EL (cell line): ENCODE measurements at regions not wholly inside any gene's neighbourhood (a gene's known extent, or its start where the extent isn't known, plus 50 kb on each side); places are given as distances from the start of the nearest gene placed in this dataset.

Experiments used
- DNase-seq: peaks from one replicate; pipeline ENCODE4 v3.0.0-alpha.2; 2016

DNA sequence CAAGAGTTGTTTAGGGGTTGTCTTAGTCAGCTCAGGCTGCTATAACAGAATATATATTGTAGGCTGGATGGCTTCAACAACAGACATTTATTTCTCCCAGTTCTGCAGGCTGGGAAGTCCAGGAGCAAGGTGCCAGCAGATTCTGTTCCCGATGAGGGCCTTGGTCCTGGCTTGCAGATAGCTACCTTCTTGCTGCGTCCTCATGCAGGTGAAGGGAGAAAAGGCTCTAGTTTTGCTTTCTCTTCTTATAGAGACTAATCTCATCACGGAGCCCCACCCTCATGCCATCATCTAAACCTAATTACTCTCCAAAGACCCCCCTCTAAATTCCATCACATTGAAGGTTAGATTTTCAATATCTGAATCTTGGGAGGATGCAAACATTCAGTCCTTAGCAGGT is 246.0 kb upstream of the ANKRD55 start:
- no peak for DNase-seq

- DNase-seq: no peak
Observed at GRCh38 chr5:56478062-56478461, 244.9 kb upstream of the ANKRD55 start.

DNA sequence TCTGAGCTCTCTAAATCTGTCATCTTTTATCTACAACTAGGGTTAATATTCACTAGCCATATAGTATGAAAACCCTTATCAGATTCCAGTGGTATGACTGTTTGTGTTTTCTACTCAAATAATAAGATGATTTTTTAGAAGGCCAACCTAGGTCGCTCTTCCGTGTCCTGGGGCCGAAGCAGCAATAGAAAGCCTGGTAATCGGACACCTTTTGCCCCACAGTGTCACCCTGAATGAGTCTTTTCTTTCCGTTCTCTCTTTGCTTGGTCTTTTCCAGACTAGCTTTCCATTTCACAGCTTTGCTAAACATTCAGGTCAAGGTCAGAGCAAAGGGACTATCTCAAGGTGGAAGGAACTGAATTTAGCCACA is 243.3 kb upstream of the ANKRD55 start:
- no peak for DNase-seq

GRCh38 chr5:56475689-56476486 is 242.8 kb upstream of the ANKRD55 start:
- DNase-seq: peak; percentile 44

GRCh38 chr5:56471707-56472106 is 238.6 kb upstream of the ANKRD55 start:
- no peak for DNase-seq

GRCh38 chr5:56470007-56470406 is 236.9 kb upstream of the ANKRD55 start:
- no peak for DNase-seq

GRCh38 chr5:56468277-56468676 is 235.1 kb upstream of the ANKRD55 start:
- no peak for DNase-seq

DNA sequence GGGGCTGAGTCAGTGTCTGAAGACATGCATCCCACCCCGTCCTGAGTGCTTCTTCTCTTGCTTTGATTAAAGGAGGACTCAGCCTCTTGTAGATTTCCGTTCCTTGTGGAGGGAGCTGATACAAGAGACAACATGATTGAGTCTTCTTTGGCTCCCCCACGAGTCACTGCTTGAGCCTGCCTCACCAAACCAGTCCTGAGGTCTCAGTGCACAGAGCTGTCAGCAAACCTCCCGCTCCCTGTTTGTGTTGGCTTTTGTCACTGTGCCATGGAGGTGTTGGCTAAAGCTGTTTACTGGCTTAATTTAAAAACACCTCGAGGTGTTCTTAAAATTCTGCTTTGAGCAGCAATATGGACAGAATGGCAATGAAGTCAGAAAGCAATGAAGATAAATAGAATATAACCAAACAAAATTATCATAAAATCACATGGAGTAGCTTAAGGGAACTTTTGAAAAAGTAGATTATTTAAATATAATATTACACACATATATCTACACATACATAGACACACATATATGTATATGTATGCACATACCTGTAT is 234.1 kb upstream of the ANKRD55 start:
- DNase-seq: no peak

- DNase-seq: no peak
Observed at GRCh38 chr5:56466136-56466816, 233.1 kb upstream of the ANKRD55 start.

DNA sequence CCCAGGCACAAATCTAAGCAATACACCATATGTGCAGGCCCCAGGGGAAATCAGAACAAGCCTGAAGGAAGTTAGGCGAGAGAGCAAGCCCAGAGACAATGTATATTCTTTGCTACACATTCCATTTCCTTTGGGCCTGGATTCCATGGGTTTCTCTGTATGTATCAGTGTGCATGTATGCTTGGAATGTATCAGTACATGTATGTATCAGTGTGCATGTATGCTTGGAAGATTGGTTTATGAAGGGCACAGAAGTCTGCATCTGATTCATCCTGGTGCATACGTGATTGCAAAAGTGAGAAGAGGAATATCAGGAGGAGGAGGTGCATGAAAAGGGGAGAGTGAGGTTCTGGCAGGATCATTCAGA is 232.6 kb upstream of the ANKRD55 start:
- DNase-seq: no peak

DNA sequence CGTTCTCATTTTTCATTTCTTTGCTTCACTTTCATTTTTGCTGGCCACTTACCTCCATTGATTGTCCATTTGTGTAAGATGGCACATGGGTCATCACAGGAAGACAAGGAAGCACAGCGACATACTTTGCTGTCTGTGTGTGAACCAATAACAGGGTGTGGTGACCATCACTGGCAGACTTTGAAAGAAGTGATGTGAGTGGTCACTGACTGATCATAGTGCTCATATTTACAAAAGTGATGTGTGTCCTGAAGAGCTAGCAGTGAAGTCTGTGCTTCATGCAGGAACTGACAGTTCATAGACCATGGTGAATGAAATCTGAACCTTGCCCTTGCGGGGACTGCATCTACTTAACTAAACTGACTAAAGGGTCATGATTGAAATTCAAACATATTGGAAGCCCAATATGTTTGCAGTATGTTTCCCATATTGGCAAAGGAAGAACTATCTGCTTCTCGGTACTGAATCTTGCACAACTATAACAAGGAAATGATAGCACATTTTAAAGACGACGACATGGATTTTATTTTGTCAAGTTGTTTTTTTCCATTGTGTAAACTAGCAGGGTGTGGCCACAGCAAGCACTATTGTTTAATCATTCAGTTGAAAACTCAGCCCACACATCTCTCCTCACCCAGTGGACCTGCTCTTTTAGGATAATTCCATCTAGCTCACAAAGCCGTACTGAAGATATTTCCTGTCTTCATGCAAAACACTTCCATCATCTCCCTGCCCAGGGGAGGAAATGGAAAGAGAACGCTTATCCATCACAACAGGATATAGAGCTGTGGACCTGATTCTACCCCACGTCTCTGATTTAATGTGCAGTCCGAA is 232.0 kb upstream of the ANKRD55 start:
- DNase-seq: no peak

GRCh38 chr5:56463944-56464571 is 230.9 kb upstream of the ANKRD55 start:
- DNase-seq: no peak

DNA sequence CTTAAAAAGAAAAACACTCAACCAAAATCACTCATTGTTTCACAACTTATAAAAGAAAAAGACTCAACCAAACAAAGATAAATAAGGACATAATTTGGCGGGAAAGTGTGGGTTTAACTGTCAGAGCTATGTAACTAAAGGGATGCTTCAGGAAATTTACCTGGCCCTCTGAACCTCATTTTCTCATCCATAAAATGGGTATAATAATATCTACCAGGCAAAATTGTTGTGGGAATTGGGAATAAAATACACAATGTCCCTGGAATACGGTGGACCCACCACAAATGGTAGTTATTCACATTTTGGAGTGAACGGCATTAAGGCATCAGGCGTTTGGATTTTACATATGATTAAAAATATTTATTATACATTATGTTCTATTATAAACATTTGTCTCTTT is 228.5 kb upstream of the ANKRD55 start:
- no peak for DNase-seq

- DNase-seq: no peak
Observed at GRCh38 chr5:56460681-56461191, 227.6 kb upstream of the ANKRD55 start.

DNA sequence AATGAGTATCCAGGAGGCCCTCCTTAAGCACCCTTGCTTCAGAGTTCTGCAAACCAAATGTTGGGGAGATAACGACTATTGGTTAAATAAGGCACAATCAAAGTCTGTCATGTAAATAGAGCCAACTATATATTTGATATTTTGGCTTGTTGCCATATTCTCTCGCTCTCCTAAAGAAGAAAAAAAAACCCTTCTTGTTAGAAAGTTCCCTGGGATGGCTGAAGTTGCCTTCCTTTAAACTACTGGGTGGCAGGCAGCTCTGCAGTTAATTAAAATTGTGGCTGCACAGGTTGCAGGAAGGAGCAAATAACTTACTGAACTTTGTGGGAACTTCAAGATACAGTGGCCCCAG is 227.0 kb upstream of the ANKRD55 start:
- DNase-seq: no peak

DNA sequence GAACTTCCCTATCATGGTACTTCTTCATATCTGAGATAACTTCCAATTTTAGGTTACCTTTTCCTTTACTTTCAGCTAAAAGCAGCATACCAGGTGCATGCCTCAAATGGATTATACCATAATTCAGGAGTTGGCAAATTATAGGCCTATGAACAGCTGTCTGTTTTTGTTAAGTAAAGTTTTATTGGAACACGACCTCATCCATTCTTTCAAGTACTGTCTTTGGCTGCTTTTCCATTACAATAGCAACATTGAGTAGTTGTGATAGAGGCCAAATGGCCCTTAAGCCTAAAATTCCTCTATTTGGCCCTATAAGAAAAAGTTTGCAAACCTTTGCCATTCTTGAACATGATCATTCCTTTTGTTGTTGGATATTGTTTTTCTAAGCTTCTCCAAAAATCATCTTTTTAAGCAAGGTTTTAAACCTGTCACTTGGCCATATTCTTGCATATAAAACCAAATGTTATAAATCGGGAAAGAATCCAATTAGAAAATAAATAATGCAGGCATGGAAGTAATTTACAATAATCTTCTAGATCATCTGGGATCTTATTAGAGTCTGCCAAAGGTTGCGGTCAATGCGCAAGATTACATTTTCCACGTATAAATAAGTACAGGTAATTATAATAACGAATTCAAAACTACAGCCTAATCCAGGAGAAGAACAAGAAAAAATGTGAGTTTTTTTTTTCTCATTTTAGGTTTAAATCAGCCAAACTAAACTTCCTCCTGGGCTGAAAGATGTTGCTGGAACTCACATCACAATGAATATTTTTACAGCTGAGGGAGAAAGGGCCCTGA is 226.5 kb upstream of the ANKRD55 start:
- no peak for DNase-seq

DNA sequence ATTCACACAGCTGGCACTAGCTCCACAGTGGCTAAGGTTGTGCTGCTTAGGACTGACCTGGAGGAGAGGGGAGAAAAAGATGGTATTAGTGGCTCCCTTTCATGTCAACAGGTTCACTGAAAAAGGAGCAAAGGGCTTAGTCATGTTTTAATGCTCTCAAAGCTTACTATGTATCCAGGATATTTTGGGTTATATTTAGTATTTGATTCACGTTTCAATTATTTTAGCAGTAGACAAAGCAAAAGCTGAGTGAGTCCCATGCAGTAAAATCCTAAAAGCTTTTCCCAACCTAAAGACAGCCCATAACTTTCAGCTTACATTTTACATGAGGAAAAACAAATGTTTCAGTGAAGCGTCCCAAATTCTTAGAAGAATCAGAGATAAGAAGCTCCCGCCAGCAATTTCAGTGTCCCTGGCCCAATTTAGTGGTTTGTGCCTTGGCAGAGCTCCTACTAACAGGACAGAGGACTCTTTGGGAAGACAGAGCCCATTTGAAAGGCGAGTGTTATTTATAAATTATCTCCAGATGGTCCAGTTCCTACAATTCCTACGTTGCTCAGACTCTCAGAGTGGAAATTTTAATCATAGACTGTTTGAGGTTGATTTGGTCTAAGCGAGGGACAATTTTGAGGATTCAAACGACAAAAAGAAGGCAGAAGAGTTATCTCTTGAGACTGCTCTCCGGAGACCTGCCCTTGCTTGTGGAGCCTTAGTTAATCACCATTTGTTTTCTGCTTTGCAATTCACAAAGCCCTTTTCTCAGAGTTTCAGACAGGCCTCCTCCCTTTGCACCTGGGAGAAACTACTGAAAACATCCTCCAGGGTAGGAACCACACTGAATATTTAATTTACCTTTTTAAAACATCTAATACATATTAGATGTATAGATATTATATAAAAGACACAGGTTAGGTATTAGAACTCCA is 225.0 kb upstream of the ANKRD55 start:
- DNase-seq: peak; percentile 27

DNA sequence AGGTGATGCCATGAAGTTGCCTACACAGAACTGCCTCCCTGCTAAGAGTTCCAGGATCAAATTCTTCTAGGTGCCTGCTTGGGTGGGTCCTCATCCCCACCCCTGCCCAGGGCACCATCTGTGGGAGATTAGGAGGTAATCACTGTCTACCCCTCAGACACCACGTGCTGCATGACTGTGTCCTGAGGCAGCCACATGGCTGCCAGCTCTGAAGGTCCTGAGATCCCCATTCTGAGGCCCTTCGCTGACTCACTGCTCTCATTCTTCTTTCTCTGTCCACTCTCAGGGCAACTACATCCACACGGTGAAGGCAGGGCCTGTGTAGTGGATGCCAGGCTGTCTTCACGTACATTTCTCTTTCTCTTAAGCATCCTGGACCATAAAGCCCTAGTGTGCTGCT is 222.9 kb upstream of the ANKRD55 start:
- peak; percentile 70 for DNase-seq

DNA sequence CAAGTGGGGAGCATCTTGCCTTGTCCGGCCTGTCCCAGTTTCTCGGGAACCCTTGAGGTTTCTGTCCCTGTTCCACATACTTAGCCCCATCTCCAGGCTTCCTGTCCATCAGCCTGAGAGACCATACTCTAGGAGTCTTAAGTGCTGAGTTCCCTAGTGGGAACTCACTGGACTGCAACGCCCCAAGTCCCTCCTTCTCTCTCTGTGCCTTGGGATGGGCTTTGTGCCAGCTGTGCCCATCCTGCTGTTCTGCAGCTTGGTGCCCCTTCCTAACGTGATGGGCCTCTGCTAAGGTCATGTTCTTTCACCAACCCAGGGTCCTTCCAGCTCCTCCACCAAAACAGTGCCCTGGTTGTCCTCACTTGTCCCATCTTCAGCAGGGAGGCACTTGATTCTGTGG is 222.3 kb upstream of the ANKRD55 start:
- no peak for DNase-seq

- no peak for DNase-seq
Observed at GRCh38 chr5:56454219-56454862, 221.2 kb upstream of the ANKRD55 start.
